Lower leg skin (tissue), 3 donors: ENCODE measurements at regions not wholly inside any gene's neighbourhood (a gene's known extent, or its start where the extent isn't known, plus 50 kb on each side); places are given as distances from the start of the nearest gene placed in this dataset.

ENCODE experiments used
- POLR2A ChIP-seq, 2 donors: fragments of 450-650 bp; IDR thresholded peaks; one replicate each; pipeline ENCODE4 v1.6.1; 2016 to 2017; ENCODE audit warnings: antibody characterized with exemption in 2 of 2, mild to moderate bottlenecking in 1 of 2, moderate library complexity in 1 of 2
- TF ChIP-seq, protein P1 (sequence below), 3 donors: fragments of 450-650 bp; IDR thresholded peaks; one replicate each; pipeline ENCODE4 v1.5.1; 2016; ENCODE audit warnings: antibody characterized with exemption in 3 of 3, mild to moderate bottlenecking in 3 of 3, moderate library complexity in 2 of 3

DNA sequence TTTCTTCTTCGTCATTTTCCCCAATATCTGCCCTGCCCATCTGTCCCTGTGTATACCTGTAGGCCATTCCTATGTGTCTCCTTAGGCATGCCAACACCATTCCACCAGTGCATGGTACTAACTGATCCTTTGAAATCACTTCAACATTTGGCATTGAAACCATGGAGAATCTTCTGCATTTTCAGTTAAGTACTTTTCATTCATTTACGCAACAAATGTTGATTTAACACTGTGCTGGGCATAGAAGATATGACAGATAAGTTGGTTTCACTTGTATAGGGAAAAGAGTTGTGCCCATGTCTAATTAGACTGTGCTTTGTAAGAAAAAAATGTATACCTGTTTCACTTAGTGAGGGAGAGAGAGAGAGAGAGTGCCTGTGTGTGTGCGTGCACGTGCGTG, 77.9 kb upstream of the FLT1 start:
- TF ChIP-seq, protein P1, sequence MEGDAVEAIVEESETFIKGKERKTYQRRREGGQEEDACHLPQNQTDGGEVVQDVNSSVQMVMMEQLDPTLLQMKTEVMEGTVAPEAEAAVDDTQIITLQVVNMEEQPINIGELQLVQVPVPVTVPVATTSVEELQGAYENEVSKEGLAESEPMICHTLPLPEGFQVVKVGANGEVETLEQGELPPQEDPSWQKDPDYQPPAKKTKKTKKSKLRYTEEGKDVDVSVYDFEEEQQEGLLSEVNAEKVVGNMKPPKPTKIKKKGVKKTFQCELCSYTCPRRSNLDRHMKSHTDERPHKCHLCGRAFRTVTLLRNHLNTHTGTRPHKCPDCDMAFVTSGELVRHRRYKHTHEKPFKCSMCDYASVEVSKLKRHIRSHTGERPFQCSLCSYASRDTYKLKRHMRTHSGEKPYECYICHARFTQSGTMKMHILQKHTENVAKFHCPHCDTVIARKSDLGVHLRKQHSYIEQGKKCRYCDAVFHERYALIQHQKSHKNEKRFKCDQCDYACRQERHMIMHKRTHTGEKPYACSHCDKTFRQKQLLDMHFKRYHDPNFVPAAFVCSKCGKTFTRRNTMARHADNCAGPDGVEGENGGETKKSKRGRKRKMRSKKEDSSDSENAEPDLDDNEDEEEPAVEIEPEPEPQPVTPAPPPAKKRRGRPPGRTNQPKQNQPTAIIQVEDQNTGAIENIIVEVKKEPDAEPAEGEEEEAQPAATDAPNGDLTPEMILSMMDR (IDR thresholded peaks at IDR 0.05) = no peak
- TF ChIP-seq POLR2A (IDR thresholded peaks at IDR 0.05) = no peak
